Stimulated activated CD8-positive, alpha-beta memory T cell treated with anti-CD3 and anti-CD28 coated beads, Interleukin-7, amount 100 ng/mL, for 1 hour (primary cell): ENCODE measurements at regions not wholly inside any gene's neighbourhood (a gene's known extent, or its start where the extent isn't known, plus 50 kb on each side); places are given as distances from the start of the nearest gene placed in this dataset.

ENCODE experiments used
- DNase-seq, 2 donors: peaks; one replicate each; pipeline ENCODE4 v3.0.0-alpha.2; 2020; ENCODE audit warnings: low read depth in 2 of 2

GRCh38 chr1:21346365-21347071 is 56.3 kb upstream of the ECE1 start:
- no peak for DNase-seq

DNA sequence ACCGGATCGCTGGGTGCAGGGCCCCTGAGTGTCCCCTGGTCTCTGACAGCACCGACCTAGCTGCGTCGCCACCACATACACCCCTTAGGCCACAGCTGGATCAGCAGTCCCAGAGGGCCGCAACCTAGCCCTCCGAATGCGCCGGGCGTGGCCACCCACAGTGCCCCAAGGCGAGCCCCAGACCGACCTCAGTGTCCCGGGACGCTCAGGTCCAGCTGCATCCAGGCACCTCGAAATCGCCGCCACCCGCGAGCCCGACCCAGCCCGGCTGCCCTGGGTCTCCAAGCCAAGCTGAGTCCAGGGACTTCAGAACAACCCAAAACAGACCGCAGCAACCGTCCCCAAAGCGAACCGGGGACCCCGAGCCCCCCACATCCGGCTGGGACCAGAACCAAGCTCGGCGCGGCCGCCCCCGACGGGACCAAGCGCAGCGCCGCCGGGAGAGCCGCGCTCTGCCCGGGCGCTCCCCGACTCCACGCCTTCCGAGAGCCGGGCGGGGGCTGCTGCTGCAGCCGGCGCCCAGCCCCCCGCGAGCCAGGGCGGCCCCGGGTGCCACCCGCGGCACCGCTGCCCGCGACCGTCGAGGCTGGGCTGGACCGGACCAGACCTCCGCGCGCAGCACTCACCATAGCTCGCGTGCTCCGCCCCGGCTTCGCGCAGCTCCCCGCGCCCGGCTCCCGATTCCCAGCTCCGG is 54.6 kb upstream of the ECE1 start:
- DNase-seq: no peak

DNA sequence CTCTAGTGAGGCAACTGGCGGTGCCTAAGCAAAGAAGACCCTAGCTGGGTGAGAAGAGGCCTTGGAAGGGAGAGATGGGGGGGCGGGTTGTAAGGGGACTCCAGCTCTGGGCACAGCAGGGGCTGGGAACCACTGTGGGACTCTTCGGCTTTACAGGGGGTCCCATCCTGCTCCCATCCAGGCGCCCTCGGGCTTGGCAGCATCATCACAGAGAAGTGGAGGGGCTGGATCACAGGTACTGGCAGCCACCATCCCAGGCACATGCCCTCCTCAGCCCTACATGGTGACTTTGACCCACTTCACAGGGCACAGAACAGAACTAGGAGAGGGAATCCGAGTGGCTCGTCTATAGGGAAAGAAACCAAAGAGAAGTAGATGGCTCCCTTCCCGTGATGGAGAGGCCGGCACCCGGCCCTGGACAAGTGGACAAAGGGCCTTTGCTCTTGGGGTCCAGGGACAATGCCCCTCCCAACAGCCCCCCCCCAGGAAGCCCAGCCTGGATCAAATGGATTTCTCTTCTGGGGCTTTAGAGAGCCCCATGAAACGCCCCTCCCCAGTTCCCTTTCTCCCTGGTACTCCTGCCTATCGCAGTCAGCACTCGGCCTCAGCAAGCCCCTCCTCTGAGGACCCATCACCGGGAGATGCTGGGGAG is 54.0 kb upstream of the ECE1 start:
- no peak for DNase-seq

DNA sequence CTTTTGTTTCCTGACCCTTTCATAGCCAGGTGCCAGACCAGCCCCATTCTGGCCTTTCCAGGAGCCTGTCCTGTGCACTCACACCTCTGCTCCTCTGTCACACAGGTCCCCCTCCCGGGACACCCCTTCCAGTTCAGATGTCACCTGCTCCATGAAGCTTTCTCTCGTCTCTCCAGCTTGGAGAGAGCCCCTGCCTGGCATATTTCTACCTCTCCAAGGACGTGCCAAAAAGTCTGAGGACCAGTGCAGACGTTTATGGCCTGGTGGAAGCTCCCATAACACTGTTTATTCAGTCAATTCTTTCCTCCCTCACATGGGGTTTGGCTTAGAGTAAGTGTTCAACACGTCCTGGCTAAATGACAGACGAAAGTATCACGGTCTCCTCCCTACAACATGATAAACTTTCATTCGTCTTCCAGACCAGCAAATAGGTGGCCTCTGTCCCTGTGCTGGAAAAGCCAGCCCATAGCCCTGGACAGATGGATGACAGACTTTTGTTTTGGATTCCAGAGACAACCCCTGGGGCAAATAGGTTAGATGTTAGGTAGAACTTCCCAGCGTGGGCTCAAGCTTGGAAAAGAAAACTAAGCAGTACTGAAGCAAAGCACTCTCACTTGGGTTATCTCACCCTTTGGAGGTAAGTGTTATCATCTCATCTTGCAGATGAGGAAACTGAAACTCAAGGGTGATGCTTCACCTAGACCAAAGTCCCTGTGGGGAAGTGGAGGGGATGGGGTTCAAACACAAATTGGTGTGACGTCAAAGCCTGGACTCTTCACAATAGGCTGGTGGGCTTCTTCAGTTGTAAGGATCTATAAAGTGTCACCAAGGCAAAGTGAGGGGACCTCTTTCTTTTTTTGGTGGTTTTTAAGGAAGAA is 52.9 kb upstream of the ECE1 start:
- DNase-seq: no peak

- DNase-seq: no peak
These were observed 51.3 kb upstream of the ECE1 start for GRCh38 chr1:21341517-21342078.

GRCh38 chr1:21341022-21341421 is 50.8 kb upstream of the ECE1 start:
- DNase-seq: no peak

DNA sequence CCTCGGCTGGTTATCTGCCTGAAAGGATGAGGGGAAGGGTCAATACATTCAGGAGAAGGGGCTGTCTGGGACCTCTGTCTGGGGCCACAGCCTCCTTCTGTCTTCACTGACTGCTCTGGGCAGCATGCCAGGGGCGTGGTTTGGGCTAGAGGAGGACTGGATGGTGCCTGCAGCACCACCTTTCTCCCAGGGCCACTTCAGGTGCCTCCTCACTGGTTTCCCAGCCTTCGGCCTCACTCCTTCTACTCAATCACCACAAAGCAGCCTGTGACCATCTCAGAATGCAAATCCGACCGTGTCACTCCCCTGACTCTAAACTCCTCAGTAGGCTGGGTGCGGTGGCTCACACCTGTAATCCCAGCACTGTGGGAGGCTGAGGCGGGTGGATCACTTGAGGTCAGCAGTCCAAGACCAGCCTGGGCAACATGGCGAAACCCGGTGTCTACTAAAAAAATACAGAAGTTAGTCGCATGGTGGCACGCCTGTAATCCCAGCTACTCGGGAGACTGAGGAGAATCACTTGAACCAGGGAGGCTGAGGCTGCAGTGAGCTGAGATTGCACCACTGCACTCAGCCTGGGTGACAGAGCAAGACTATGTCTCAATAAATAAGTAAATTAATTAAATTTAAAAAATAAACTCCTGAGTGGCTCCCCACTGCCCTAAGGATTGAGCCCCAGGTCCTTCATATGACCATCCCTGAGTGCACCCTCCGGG is 50.1 kb upstream of the ECE1 start:
- DNase-seq: no peak
